Stimulated activated CD8-positive, alpha-beta memory T cell treated with anti-CD3 and anti-CD28 coated beads, Interleukin-15, amount 100 ng/mL, for 4 hours (primary cell): ENCODE measurements at regions not wholly inside any gene's neighbourhood (a gene's known extent, or its start where the extent isn't known, plus 50 kb on each side); places are given as distances from the start of the nearest gene placed in this dataset.

Experiments used
- DNase-seq, 2 donors: peaks; one replicate each; pipeline ENCODE4 v3.0.0-alpha.2; 2020; ENCODE audit warnings: low read depth in 2 of 2

DNA sequence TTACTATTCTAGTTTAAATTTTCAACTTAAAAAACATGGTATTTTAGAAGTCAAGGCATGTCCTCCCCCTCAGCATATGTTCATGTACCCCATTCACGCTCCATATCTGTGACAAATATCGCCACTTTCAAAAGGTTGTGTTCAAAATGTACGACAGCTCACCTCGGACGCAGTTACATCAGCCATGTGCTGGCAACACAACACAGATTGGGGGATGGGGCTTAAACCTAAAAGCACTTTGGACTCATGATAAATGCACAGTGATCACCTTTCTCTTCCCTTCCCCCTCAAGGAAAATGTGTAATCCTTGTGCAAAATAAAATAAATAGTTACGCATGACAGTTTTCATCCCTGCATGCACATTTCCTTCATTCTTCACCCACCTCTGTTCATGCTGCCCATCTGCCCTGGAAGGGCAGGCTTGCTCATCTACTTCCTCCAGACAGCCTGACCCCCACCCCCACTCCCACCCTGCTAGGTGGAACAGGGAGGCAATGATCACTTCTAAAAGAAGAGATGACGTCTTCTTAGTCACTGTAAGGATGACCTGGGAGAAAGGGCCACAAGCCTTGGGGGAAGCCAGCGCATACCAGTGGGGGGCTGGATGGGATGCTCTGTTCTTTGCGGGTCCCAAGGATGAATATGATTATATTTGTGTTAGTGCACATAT lies 271.4 kb upstream of the SEMA6D start:
- no peak for DNase-seq

DNA sequence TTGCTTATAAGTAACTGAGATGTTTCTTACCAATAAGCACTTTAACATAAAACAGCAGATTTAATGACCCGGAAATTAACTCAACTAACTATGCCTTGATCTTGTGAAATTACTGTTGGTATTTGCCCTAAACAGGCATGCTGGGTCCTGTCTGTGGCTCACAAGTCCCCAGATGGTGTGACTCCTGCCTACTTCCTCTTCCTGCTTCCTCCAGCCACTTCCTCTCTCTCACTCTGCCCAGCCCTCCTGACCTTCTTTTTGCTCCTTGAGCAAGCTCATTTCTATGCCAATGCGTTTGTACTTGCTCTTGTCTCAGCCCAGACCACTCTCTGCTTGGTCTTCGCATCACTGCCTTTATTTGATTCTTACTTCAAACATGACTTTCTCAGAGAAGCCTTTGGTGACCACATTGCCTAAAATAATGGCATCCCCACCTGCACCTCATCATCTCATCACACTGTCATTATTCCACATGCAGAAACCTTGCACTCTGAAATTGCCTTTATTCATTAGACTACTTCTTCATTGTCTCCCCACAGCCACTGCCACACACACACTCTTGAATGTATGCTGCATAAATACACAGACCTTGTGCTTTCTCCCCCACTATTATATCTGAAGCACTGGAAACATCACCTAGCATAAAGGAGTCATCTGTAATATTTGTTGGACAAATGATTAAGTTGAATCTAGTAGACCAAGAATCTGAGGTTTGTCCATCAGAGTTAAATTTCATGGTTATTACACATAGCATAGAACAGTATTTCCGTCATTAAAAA lies 256.3 kb upstream of the SEMA6D start:
- no peak for DNase-seq

DNA sequence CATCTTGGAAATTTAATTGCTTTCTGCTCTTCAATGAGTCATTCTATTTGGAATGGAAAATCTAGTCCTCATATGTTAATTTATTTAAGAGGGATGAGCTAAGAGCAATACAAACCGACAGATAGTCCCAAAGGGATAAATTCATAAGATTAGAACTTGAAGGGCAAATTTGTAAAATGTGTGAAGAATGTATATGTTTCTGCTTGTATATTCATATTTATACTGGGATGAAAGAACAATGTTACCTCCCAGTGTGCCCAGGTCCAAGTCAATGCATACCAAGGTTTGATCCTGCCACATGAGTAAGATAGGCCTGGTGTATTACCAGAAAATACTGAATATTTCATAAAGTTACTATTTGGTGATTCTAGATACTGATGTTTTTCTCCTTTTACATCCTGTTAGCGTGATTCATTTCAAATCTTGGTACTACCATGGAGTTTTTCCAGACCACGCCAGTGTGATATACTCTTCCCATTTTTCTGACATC lies 255.6 kb upstream of the SEMA6D start:
- DNase-seq: no peak

DNA sequence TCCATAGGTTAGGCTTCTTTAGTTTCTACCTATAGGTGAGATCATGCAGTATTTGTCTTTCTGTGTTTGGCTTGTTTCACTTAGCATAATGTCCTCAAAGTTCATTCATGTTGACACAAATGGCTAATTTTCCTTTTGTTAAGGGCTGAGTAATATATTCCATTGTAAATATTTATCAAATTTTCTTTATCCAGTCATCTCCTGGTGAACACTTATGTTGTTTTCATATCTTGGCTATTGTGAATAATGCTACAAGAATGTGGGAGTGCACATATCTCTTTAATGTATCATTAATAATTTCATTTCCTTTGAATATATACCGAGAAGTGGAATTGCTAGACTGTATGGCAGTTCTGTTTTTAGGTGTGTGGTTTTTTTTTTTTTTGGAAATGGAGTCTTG lies 250.9 kb upstream of the SEMA6D start:
- DNase-seq: no peak

- no peak for DNase-seq
Observed at GRCh38 chr15:47470983-47471382, 246.3 kb upstream of the SEMA6D start.

GRCh38 chr15:47473106-47473725 lies 244.1 kb upstream of the SEMA6D start:
- no peak for DNase-seq

DNA sequence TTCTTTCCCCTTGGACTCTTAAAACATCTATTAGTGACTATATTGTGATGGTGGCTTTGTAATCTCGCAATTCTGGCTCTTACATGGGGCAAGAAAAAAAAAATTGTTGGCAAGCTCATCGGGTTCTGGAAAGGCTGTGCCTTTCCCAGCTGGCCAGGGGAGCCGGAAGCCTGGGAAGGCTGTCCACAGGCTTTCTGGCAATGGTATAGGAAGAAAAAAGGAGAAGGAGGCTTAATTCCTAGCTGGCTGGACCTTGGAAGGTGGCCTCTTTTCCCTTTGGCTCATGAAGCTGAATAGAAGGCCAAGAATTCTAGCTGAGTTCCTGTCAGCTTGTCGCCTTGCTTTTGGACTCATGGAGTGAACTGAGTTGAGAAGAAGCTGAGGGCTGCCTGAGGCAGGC lies 243.5 kb upstream of the SEMA6D start:
- no peak for DNase-seq

- no peak for DNase-seq
Observed at GRCh38 chr15:47475336-47475735, 242.0 kb upstream of the SEMA6D start.

- no peak for DNase-seq
Observed at GRCh38 chr15:47477341-47477740, 240.0 kb upstream of the SEMA6D start.

GRCh38 chr15:47484059-47484458 lies 233.2 kb upstream of the SEMA6D start:
- DNase-seq: no peak

DNA sequence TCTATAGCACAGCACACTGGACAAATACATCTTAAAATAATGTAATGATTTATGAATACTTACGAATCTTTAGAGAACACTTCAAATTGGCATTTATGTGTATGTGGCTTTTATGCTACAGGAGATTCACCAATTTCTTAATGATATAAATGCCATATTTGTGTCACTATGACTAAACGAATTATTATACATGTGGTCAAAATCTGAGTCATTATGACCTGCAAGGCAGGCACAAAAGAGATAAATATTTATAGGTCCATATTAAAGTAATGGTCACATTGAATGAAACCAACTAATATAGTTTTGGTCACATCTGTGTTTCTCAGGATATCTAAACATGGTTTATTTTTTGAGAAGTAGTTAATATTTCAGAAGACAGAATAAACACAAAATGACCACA lies 232.3 kb upstream of the SEMA6D start:
- DNase-seq: no peak

DNA sequence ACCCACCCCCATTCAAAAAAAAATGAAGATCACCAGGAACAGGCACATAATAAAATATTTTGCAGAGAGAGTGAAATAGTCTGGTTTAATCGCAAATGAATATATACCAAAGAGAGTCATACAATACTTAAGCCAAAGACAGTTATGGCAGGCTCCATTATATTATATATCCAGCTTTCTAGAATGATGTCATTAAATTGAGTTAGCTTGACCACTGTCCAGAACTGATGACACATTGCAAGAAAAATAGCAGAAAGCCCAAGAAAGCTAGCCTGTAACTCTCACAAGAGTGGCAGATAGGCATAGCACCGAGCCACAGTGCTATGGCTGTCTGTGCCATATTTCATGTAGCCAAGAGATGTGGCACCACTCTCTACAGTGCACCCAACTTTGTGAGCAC lies 231.9 kb upstream of the SEMA6D start:
- DNase-seq: no peak

GRCh38 chr15:47486040-47486439 lies 231.3 kb upstream of the SEMA6D start:
- DNase-seq: no peak

GRCh38 chr15:47492195-47492594 lies 225.1 kb upstream of the SEMA6D start:
- no peak for DNase-seq

- no peak for DNase-seq
Observed at GRCh38 chr15:47493357-47494247, 223.7 kb upstream of the SEMA6D start.

GRCh38 chr15:47496343-47497185 lies 220.7 kb upstream of the SEMA6D start:
- DNase-seq: no peak

- no peak for DNase-seq
Observed at GRCh38 chr15:47500842-47501241, 216.5 kb upstream of the SEMA6D start.

GRCh38 chr15:47502041-47502440 lies 215.3 kb upstream of the SEMA6D start:
- DNase-seq: no peak

GRCh38 chr15:47503876-47504275 lies 213.4 kb upstream of the SEMA6D start:
- no peak for DNase-seq

GRCh38 chr15:47504624-47505256 lies 212.6 kb upstream of the SEMA6D start:
- DNase-seq: no peak
